ENCODE measurements at regions not wholly inside any gene's neighbourhood (a gene's known extent, or its start where the extent isn't known, plus 50 kb on each side); places are given as distances from the start of the nearest gene placed in this dataset.

- Histone ChIP-seq H3K4me3 (no peak overlapping the region), H3K36me3 (no peaks in the 10 kb centered on the region), H3K9me3 (no peaks in the 10 kb centered on the region), H3K4me1 (no peaks in the 10 kb centered on the region), H3K27me3 (no peaks in the 10 kb centered on the region), H3K27ac (no peak overlapping the region)
- DNase-seq (ENCODE audit: low spot score in 2 of 2) = no peak
- intact Hi-C loops (cut with DNase I; ENCODE audit: low total_unique reads) = no loop called here
- TF ChIP-seq POLR2A (IDR thresholded peaks at IDR 0.05) (no peak), CTCF (IDR thresholded peaks at IDR 0.05) (no peak), POLR2AphosphoS5 (IDR thresholded peaks at IDR 0.05) (no peak)
These were observed 236.1 kb downstream of the NXPE2 start for GRCh38 chr11:114914231-114915005.

GRCh38 chr11:114915871-114916805 lies 237.8 kb downstream of the NXPE2 start:
- Histone ChIP-seq H3K27ac (no peak overlapping the region), H3K27me3 (no peaks in the 10 kb centered on the region), H3K4me3 (no peak overlapping the region), H3K4me1 (no peaks in the 10 kb centered on the region), H3K9me3 (no peaks in the 10 kb centered on the region), H3K36me3 (no peaks in the 10 kb centered on the region)
- TF ChIP-seq POLR2A (IDR thresholded peaks at IDR 0.05) = no peak
- TF ChIP-seq CTCF (IDR thresholded peaks at IDR 0.05) = no peak
- no peak for TF ChIP-seq POLR2AphosphoS5 (IDR thresholded peaks at IDR 0.05)
- intact Hi-C loops (cut with DNase I; ENCODE audit: low total_unique reads) = no loop called here
- DNase-seq (ENCODE audit: low spot score in 2 of 2) = no peak

- Histone ChIP-seq H3K27me3 (no peaks in the 10 kb centered on the region), H3K27ac (no peak overlapping the region), H3K4me3 (no peak overlapping the region), H3K9me3 (no peaks in the 10 kb centered on the region), H3K36me3 (no peaks in the 10 kb centered on the region), H3K4me1 (no peaks in the 10 kb centered on the region)
- TF ChIP-seq POLR2AphosphoS5 (IDR thresholded peaks at IDR 0.05) = no peak
- no peak for TF ChIP-seq POLR2A (IDR thresholded peaks at IDR 0.05)
- TF ChIP-seq CTCF (IDR thresholded peaks at IDR 0.05) = no peak
- intact Hi-C loops (cut with DNase I; ENCODE audit: low total_unique reads) = no loop called here
- no peak for DNase-seq (ENCODE audit: low spot score in 2 of 2)
These were observed 240.0 kb downstream of the NXPE2 start for GRCh38 chr11:114918286-114918685.

- DNase-seq (ENCODE audit: low spot score in 2 of 2) = no peak
- H3K36me3 ChIP-seq = no peaks in the 10 kb centered on the region
- no peaks in the 10 kb centered on the region for H3K9me3 ChIP-seq
- no peak overlapping the region for H3K27ac ChIP-seq
- H3K27me3 ChIP-seq = no peaks in the 10 kb centered on the region
- no peaks in the 10 kb centered on the region for H3K4me1 ChIP-seq
- H3K4me3 ChIP-seq = no peak overlapping the region
- TF ChIP-seq CTCF (IDR thresholded peaks at IDR 0.05) = no peak
- TF ChIP-seq POLR2AphosphoS5 (IDR thresholded peaks at IDR 0.05) = no peak
- no peak for TF ChIP-seq POLR2A (IDR thresholded peaks at IDR 0.05)
- intact Hi-C loops (cut with DNase I; ENCODE audit: low total_unique reads) = no loop called here
These were observed 243.4 kb downstream of the NXPE2 start for GRCh38 chr11:114921697-114922096.

- H3K9me3 ChIP-seq = no peaks in the 10 kb centered on the region
- no peaks in the 10 kb centered on the region for H3K27me3 ChIP-seq
- no peak overlapping the region for H3K4me3 ChIP-seq
- intact Hi-C loops (cut with DNase I; ENCODE audit: low total_unique reads) = no loop called here
- no peaks in the 10 kb centered on the region for H3K36me3 ChIP-seq
- no peak for TF ChIP-seq CTCF (IDR thresholded peaks at IDR 0.05)
- TF ChIP-seq POLR2A (IDR thresholded peaks at IDR 0.05) = no peak
- no peak for TF ChIP-seq POLR2AphosphoS5 (IDR thresholded peaks at IDR 0.05)
- H3K27ac ChIP-seq = no peak overlapping the region
- no peaks in the 10 kb centered on the region for H3K4me1 ChIP-seq
- no peak for DNase-seq (ENCODE audit: low spot score in 2 of 2)
These were observed 245.7 kb downstream of the NXPE2 start for GRCh38 chr11:114924042-114924441.

All from breast epithelium (tissue), 4 donors.